Renal cortical epithelial cell (primary cell): ENCODE measurements at regions not wholly inside any gene's neighbourhood (a gene's known extent, or its start where the extent isn't known, plus 50 kb on each side); places are given as distances from the start of the nearest gene placed in this dataset.

Source experiments
- DNase-seq: peaks from one replicate; pipeline ENCODE4 v3.0.0-alpha.2; 2011; ENCODE audit warnings: low read depth

DNA sequence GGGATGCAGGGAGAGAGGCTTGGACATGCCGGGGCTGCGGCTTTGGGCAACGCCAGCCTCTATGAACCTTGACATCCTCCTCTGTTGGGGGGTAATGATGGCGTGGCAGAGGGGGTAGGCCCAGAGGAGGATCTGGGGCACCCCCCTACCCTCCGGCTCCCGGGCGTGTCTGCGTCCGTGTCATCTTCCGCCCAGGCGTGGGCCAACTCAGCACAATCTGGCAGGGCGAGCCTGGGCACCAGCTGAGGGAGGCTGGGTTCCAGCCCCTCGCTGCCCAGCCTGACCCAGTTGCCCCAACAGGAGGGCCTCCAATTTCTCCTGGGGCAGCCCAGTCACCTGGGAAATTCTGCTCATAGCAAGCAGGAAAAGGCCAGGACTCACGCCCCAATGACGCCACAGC lies 62.9 kb upstream of the IL17B start:
- DNase-seq, result no peak

DNA sequence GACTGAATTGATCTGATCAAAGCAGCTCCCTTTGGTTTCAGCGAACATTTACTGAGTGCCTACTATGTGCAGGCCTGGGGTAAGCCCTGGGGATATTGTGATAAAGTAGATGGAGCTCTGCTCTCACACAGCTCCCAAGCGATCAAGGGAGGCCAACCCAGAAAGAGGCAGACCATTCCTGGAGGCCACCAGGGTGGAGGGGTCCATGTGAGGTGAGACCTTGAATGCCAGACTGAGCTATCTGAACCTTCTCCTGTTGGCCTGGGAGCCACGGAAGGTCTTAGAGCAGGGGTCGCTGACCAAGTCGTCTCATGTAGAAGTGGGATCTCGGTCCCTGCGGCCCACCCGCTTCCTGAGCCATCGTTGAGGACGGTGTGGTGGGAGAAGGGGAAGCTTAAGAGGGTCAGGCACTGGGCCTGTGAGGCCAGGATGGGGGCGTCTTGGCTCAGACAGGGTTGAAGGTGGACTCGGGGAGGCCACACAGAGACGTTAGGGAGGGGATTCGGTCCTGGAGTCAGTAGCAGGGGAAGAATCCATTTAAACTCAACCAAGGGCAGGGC lies 62.2 kb upstream of the IL17B start:
- DNase-seq, result no peak

- DNase-seq, result peak; percentile 95
These were observed 60.9 kb upstream of the IL17B start for GRCh38 chr5:149439899-149440542.

DNA sequence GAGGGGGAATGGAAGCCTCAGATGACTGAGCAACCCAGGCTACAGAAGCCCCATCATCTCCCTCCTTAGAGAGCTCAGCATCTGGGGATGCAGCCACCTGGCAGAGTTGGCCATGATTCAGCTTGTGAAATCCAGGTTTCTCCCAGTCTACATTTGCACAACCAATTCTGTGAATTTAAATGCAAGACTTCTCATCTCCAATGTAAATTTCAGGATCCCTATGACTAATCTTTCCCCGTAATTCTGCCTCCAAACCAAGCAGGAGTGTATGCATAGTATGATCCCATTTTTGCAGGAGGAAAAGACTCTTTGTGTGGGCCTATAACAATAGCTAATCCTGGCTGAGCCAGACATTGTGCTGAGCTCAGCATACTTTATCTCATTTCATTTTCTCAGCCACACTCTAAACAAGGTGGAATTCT lies 59.6 kb upstream of the IL17B start:
- peak; percentile 70 for DNase-seq

GRCh38 chr5:149438281-149438680 lies 59.2 kb upstream of the IL17B start:
- no peak for DNase-seq

DNA sequence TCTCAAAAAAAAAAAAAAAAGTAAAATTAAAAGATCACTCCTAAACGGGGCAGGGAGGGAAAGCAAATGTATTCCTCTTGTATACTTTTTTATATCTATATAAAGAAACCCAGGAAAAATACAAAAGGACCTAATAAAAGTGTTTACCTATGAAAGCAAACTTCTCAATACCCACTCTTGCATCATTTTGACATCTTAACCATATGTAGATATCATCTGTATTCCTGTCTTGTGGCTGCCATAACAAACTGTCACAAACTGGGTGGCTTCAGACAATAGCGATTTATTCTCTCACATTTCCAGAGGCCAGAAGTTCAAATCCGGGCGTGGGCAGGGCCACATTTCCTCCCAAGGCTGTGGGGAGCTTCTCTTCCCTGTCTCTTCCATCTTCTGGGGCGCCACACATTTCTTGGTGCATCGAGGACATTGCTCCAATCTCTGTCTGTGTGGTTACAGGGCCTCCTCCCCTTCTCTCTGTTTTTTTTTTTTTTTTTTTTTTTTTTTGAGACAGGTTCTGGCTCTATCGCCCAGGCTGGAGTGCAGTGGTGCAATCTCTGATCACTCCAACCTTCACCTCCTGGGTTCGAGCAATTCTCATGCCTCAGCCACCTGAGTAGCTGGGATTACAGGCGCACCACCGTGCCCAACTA lies 58.4 kb upstream of the IL17B start:
- no peak for DNase-seq

- no peak for DNase-seq
These were observed 56.6 kb upstream of the IL17B start for GRCh38 chr5:149435660-149436059.

GRCh38 chr5:149435015-149435376 lies 55.9 kb upstream of the IL17B start:
- no peak for DNase-seq

DNA sequence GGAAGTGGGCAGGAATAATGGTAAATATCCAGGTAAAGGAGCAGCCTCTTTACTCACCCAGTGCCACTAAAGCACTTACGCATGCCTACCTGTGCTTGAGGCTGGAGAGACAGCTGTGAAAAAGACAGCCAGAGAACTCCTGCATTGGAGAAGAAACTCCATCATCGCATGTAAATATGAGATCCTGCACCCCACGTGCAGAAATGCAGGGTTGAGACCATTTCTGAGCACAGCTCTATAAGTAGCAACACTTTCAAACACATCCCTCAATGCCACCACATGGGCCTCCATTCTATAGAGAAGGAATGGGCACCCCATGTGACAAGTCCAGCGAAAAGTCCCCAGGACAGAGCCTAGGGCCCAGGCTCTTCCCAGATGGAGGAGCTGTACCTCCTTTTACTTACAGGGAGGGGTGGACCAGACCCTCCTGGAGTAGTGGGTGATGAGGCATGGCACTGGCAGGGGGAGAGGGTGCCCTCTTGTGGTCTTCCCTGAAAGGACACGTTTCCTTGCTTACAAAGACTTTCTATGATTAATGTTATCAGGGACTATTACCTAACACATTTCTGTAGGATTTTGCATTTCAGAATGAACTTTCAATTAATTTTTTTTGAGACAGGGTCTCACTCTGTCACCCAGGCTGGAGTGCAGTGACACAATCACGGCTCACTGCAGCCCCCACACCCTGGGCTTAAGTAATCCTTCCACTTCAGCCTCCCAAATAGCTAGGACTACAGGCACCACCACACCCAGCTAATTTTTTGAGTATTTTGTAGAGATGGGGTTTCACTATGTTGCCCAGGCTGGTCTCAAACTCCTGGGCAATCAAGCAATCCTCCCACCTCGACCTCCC lies 55.3 kb upstream of the IL17B start:
- peak; percentile 46 for DNase-seq

DNA sequence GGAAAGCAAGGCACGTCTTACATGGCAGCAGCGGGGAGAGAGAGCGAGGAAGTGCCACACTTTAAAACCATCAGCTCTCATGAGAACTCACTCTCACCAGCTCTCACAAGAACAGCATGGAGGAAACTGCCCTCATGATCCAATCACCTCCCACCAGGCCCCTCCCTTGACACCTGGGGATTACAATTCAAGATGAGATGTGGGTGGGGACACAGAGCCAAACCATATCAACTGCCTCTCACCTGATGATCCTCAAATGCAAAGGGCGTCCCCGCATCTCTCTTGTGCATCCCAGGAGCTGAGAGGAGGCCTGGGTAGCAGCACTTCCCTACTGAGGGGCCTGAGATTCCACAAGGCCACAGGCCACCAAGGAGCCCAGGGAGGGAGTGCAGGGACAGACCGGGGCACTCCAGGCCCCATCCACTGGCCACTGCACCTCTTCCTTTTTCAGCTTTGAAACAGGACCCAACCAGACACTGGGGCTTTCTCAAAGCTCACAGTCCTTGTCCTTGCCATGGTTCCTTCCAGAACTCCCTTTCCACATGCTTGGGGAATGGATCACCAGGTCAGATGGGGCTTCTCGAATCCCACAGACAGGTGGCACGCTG lies 54.5 kb upstream of the IL17B start:
- no peak for DNase-seq

DNA sequence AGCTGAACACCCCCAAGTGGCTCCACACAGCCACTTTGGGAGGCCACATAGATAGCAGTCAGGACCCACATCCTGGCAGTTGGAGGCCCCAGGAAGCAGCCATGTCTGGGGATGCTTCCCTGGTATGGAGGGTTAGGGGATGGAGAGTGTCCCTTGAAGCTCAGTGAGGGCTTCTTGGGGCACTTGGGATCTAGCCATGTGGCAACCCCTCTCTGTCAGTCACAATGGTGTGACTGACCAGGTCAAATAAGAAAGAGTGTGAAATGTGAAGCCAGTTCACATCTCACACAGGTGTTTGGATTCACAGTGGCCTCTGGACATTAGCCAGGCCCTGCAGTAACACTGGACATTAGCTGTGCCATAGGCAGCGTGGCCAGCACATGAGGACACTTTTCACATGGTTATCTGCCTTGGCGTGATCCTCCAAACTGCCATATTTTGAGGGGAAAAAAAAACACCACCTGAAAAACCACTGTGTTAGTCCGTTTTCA lies 53.9 kb upstream of the IL17B start:
- DNase-seq, result no peak

- no peak for DNase-seq
These were observed 53.3 kb upstream of the IL17B start for GRCh38 chr5:149432376-149432775.

DNA sequence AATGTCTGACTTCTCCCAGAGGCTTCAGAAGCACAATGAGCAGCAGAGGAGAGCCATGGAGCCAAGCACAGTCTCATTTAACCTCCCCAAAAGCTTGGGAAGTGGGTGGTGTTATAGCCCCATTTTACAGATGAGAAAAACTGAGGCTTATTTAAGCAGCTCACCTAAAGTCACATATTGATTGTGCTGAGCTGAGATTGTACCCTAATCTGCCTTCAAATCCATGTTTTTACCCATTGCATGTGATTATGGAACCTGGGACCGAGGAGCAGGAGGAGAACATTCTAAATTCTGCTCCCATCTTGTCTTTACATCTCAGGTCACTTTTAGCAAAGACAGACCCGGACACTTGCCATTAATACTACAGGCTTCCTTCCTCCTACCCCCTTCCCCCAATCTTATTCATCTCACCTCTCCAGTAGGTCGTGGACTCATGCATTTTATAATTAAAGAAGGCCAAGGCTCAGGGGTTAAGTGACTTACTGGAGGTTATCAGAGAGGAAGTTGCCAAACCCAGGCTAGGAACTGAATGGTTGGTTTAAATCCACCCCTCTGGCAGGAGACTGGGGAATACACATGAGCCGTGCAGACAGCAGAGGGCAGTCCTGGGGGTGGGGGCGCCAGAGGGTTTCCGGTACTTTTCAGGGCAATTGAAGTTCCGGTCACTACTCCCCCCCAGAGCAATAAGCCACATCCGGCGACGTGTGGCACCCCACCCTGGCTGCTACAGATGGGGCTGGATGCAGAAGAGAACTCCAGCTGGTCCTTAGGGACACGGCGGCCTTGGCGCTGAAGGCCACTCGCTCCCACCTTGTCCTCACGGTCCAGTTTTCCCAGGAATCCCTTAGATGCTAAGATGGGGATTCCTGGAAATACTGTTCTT lies 51.0 kb upstream of the IL17B start:
- no peak for DNase-seq
